ENCODE measurements at regions not wholly inside any gene's neighbourhood (a gene's known extent, or its start where the extent isn't known, plus 50 kb on each side); places are given as distances from the start of the nearest gene placed in this dataset.

- TF ChIP-seq ZNF592 (IDR thresholded peaks at IDR 0.05) (no peak), IKZF2 (IDR thresholded peaks at IDR 0.05) (no peak), SPI1 (IDR thresholded peaks at IDR 0.05; ENCODE audit: borderline replicate concordance, insufficient read depth, low read depth, low read length) (no peak), YBX1 (IDR thresholded peaks at IDR 0.05) (no peak), RUNX3 (IDR thresholded peaks at IDR 0.05; ENCODE audit: low read length) (no peak)
- TF ChIP-seq, protein P1, sequence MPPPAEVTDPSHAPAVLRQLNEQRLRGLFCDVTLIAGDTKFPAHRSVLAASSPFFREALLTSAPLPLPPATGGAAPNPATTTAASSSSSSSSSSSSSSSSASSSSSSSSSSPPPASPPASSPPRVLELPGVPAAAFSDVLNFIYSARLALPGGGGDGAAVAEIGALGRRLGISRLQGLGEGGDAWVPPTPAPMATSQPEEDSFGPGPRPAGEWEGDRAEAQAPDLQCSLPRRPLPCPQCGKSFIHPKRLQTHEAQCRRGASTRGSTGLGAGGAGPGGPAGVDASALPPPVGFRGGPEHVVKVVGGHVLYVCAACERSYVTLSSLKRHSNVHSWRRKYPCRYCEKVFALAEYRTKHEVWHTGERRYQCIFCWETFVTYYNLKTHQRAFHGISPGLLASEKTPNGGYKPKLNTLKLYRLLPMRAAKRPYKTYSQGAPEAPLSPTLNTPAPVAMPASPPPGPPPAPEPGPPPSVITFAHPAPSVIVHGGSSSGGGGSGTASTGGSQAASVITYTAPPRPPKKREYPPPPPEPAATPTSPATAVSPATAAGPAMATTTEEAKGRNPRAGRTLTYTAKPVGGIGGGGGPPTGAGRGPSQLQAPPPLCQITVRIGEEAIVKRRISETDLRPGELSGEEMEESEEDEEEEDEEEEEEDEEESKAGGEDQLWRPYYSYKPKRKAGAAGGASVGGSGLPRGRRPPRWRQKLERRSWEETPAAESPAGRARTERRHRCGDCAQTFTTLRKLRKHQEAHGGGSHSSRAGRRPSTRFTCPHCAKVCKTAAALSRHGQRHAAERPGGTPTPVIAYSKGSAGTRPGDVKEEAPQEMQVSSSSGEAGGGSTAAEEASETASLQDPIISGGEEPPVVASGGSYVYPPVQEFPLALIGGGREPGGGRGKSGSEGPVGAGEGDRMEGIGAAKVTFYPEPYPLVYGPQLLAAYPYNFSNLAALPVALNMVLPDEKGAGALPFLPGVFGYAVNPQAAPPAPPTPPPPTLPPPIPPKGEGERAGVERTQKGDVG (CRISPR knock-in tag; IDR thresholded peaks at IDR 0.05), result no peak
Measured at GRCh38 chr5:51988634-51989033, 605.4 kb downstream of the ISL1 start (continued).

GRCh38 chr5:51990241-51990640 is 607.0 kb downstream of the ISL1 start:
- ChIA-PET POLR2A (no interaction called here), SMC1A (ENCODE audit: uncharacterized antibody, unreplicated experiment) (no interaction called here), RAD21 (ENCODE audit: unreplicated experiment) (no interaction called here), CTCF (no interaction called here)
- BruUV-seq (replicated peaks), result no TSS peak
- no peak overlapping the region for H3K4me3 ChIP-seq
- DNase-seq (ENCODE audit: low read depth, low spot score) (no peak), FAIRE-seq (no peak), ATAC-seq (no peak)
- H3K27ac ChIP-seq (ENCODE audit: control insufficient read depth, insufficient read depth), result no peak overlapping the region
- H3K9ac ChIP-seq (ENCODE audit: control insufficient read depth, insufficient read depth, low read length), result no peak overlapping the region
- no peaks in the 10 kb centered on the region for H4K20me1 ChIP-seq (ENCODE audit: control insufficient read depth, insufficient read depth)
- no peak overlapping the region for H2AFZ ChIP-seq (ENCODE audit: control insufficient read depth, low read depth, low read length)
- H3K27me3 ChIP-seq (replicated peaks in 1 of 2; ENCODE audit: control insufficient read depth in 2 of 2, insufficient read depth in 2 of 2, low read length in 1 of 2), result no peaks in the 10 kb centered on the region
- no peaks in the 10 kb centered on the region for H3K4me1 ChIP-seq (ENCODE audit: control insufficient read depth, insufficient read depth, low read length)
- intact Hi-C loops (cut with micrococcal nuclease; ENCODE audit: unreplicated experiment), result no loop called here
- in situ Hi-C loops (cut with MboI), result no loop called here
- no peaks in the 10 kb centered on the region for H3K36me3 ChIP-seq (ENCODE audit: control insufficient read depth in 2 of 2, insufficient read depth in 2 of 2, low read length in 1 of 2)
- 0% methylated on average over 2 of the region's 2 CpGs for WGBS (ENCODE audit: insufficient coverage, insufficient replicate concordance, low lambda C conversion rate, missing lambda C conversion rate)
- no peak overlapping the region for H3K4me2 ChIP-seq (ENCODE audit: control insufficient read depth, insufficient read depth)
- H3K9me3 ChIP-seq (replicated peaks; ENCODE audit: control insufficient read depth, insufficient read depth, low read length), result no peaks in the 10 kb centered on the region
- no peaks in the 10 kb centered on the region for H3K79me2 ChIP-seq (ENCODE audit: control insufficient read depth, insufficient read depth, low read length)
- TF ChIP-seq, protein P2, sequence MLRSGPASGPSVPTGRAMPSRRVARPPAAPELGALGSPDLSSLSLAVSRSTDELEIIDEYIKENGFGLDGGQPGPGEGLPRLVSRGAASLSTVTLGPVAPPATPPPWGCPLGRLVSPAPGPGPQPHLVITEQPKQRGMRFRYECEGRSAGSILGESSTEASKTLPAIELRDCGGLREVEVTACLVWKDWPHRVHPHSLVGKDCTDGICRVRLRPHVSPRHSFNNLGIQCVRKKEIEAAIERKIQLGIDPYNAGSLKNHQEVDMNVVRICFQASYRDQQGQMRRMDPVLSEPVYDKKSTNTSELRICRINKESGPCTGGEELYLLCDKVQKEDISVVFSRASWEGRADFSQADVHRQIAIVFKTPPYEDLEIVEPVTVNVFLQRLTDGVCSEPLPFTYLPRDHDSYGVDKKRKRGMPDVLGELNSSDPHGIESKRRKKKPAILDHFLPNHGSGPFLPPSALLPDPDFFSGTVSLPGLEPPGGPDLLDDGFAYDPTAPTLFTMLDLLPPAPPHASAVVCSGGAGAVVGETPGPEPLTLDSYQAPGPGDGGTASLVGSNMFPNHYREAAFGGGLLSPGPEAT (IDR thresholded peaks at IDR 0.05; ENCODE audit: low read depth), result no peak
- TF ChIP-seq YY1 (IDR thresholded peaks at IDR 0.05; ENCODE audit: low read depth, low read length) (no peak), MYB (IDR thresholded peaks at IDR 0.05; ENCODE audit: borderline replicate concordance, low read depth, low read length) (no peak), E2F8 (IDR thresholded peaks at IDR 0.05; ENCODE audit: low read depth, partially characterized antibody) (no peak), CBFB (IDR thresholded peaks at IDR 0.05; ENCODE audit: low read depth) (no peak), SIX5 (IDR thresholded peaks at IDR 0.05; ENCODE audit: low read depth, low read length, severe bottlenecking) (no peak)

All from GM12878 (cell line).